Hepatocyte (in vitro differentiated cells): ENCODE measurements at regions not wholly inside any gene's neighbourhood (a gene's known extent, or its start where the extent isn't known, plus 50 kb on each side); places are given as distances from the start of the nearest gene placed in this dataset.

Experiments used
- CTCF ChIP-seq: fragments of 200-600 bp; sonication (generic); IDR thresholded peaks from 2 replicates; pipeline ENCODE4 v1.5.1; 2016; ENCODE audit warnings: antibody characterized with exemption, mild to moderate bottlenecking; ENCODE audit not compliant: poor library complexity
- EZH2 ChIP-seq: fragments of 200-600 bp; sonication (generic); IDR thresholded peaks from 2 replicates; pipeline ENCODE4 v1.6.1; 2016; ENCODE audit warnings: antibody characterized with exemption, mild to moderate bottlenecking, borderline replicate concordance

GRCh38 chr12:31783996-31784645 is 55.3 kb upstream of the AMN1 start:
- TF ChIP-seq CTCF: no peak
- TF ChIP-seq EZH2: no peak
